Muscle of back (tissue), 3 donors: ENCODE measurements at regions not wholly inside any gene's neighbourhood (a gene's known extent, or its start where the extent isn't known, plus 50 kb on each side); places are given as distances from the start of the nearest gene placed in this dataset.

Experiments
- DNase-seq, 3 donors: peaks; one replicate each; pipeline versions ENCODE4 v3.0.0 to v3.0.0-alpha.2; 2013

DNA sequence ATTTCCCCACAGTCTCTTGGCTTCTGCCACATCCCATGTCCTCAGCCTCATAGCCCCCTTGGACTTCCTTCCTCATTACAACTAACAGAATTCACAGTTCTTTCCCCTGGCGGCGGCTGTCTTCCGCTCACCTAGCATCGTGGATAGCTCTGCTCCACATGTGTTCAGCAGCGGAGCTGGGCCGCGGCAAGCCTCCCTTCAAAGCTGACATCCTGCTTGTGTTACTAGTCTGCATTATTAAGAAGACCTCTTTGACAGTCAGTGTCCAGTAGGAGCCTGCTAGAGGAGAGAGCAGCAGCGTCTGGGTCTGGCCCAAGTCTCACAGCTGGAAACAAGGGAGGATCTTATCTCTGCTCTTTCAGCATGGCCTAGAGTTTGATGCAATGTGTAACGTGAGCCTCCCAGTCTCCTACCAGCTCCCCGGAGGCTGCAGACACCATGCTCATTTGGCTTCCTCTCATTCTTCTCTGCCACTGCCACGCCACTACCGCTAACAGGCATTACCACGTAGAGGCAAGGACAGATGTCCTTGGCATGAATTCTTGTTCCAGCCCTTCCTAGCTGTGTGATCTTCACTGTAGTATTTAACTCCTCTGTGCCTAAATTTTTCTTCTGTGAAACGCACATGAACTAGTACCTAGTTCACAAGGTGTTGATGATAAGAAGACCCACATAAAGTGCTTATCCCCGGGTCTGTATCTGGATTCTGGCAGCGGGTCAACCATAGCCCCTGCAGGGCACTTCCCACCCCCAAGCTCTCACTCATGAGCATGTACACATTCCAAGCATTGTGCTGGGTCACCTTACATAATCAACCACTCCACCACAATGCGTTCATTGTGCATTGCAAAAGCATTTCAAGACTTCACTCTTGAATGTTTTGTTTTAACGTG lies 107.1 kb upstream of the BACH2 start:
- DNase-seq = peak; percentile 42 to 83 (median 56)

DNA sequence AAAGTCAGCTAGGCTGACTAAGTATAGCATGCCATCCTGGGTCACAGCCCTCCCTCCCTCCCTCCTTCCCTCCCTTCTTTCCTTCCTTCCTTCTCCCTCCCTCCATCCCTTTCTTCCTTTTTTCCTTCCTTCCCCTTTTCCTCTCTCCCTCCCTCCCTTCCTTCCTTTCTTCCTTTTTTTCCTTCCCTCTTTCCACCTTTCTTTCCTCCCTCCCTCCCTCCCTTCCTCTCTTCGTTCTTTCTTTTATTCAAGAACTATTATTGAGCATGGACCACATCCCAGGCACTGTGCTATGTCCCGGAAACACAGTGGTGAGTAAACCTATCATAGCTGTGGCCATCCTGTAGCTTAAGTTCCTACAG lies 106.2 kb upstream of the BACH2 start:
- no peak for DNase-seq

DNA sequence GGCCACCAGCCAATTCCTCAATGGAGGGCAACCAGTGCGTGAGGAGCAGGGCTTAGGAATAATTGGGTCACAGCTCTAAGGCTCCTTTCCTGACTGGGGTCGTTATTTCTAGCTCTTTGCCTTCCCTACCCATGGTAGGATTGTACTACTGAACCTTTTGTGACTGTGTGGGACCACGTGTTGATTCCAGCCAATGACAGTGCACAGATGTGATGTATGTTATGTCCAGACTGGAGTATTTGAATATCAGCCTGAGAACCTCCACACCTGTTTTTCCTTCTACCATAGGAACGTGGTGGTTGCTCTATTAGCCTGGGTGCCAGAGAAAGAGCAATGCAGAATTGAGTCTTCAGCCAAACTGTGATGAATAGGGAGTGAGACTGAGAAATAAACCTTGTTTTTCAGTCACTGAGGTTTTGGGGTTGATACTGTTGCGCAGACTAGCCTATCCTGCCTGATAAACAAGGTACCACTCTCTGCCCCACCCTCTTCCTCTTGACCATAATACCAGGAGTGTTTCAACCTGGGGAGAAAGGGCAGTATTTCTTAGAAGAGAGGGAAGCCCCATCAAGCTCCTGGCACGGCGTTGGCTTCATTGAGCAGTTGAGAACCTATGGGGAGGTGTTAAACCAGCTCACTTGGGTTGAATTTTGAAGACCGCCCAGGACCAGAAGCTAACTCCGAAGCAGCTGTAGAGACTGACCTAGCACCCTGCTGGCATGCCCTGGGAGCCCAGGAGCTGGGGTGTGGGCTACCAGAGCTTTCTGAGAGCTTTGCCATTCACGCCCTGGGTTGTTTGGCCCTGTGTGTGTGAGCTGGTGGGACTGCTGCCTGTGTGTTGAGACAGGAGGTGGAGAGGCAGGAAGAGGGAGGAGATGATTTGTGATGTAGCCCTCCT lies 105.5 kb upstream of the BACH2 start:
- no peak for DNase-seq

DNA sequence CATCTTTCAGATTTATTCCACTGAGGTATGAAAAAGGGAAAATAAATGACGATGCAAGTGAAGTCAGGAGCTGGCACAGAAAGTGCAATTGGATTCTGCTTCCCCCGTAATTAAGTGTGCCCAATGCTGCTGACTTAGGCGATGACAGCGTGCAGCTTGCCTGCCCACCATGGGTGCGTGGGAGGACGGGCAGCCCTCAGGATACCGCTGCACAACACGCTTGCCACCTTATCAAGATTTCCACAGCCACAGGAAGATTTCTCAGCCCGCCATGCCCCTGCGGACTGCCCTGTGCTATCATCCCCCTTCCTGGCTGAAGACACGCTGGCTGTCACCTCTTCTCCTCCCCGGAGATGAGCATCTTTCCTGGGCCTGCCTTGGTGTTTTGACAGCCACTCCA lies 103.3 kb upstream of the BACH2 start:
- no peak for DNase-seq

DNA sequence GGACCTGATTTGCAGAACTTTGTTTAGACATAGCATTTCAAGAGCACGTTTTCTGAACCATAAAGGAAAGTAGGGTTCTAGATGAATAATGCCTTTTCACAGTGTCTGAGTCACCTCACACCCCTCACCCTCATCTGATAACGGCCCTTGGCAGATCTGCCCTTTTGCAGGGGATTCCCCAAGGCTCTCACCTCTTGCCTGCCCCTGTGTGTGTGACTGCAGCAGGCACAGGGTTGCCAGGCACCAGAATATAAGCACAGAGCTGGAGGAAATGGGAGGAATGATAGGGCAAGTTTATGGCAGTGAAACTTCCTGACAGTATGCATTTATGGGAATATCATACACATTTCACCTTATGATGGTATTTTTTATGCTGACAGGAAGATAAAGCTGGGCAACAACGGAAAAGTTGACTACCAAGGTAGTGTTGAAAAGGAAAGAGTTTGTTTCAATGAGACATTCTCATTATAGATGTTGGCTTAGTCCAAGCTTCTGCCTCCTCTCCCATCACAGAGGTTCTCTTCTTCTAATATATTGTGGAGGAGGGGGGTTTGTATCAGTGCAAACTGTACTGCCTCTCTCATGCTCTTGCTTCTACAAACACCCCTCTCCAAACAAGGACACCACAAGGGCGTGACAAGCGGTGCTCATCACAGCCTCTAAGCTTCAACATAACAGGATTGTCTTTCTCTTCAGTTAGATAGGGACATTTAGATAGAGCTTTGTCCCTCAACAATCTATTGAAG lies 101.5 kb upstream of the BACH2 start:
- DNase-seq = no peak

DNA sequence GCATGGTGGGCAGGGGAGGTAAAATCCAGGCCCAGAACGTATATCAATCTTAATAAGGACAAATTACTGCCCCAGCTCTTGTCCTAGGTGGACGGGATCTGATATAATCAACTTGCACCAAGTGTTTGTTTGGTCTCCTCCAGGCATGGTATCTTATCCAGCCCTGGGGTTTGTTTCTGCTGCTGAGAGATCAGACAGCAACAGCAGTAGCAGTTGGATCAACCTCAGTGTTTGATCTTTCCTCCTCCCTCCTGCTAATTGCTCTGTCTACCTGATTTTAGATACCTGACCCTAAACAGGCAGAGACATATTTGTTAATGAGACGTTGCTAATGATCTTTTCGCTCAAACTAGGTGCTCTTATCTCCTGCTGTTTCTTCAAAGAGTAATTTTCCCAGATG lies 100.4 kb upstream of the BACH2 start:
- no peak for DNase-seq

DNA sequence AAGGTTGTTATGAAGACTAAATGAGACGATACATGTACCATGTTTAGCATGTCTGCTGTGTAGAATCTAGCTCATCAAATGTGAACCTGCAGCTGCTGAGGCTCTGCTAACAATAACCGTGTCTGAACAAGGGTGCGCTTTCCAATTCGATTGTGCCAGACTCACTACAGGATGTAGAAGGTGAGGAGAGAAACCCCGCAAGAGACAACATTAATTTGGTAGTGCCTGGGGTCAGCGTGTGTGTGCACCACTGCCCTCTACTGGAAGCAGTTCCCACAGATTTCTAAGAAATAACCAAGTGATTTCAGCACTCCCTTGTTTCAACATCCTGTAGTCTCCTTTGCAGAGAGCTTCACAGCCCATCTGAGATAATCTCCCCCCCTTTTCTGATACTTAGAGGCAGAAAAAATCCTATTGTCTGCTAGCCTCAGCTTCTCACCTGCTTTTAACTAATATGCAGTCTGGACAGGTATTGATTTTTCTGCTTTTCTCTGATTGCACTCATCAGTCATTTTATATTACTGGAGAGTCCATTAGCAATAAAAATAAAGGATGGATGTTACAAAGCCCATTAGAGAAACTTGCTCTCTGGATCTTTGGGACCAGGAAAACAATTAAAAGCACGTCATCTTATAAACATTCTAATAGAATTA lies 96.7 kb upstream of the BACH2 start:
- DNase-seq = peak; percentile 40 to 83 (median 74)

DNA sequence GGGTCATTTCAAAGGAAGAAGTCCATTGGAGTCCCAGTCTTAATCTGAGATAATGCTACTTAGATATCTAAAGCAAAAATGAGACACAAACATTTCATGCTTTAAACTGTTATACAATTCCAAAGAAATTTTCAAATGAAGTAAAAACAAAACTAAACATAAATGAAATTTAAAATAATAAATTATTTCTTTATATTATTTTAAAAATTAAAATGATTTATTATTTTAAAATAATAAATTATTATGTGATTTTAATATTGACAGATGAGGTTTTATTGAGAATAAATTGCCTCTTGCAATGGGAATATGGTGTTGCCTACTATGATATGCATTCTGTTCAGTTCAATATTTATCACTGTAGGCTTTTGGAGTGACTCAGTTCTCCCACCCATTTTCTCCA lies 93.7 kb upstream of the BACH2 start:
- DNase-seq = no peak

DNA sequence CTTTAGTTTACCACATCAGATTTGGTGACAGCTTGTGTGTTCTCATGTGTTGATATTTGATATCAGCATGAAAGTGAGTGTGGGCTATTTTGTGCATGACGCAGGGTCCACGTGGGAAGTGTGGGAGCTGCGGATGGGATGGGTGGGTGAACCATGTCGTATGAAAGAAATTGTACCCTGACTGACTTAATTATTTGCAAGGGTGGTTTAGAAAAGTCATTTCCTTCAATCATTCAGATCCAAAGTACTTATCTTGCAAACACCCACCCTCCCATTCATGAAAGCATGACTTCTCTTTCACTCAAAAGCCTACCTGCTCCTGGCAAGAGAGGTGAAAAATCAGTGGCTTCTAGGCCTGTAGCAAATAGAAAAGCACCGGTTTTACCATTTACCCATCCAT lies 91.8 kb upstream of the BACH2 start:
- DNase-seq = no peak

DNA sequence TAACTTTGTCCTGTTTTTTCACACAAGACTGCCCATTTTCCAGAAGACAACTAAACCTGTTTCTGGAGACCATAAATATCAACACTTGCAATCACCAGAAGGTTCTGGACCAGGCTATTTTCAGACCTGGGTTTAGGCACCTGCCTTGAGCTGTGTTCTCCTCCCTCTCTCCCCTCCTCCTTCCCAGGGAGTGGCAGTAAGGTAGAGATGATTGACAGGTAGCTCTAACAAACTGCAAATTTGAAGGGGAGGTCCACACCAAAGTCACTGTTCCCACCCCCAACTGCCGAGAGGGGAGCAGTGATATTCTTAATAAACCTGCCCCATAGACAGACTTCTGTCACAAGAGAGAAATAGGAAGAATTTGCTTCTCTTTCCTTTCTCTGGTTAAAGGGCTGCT lies 91.2 kb upstream of the BACH2 start:
- no peak for DNase-seq

DNA sequence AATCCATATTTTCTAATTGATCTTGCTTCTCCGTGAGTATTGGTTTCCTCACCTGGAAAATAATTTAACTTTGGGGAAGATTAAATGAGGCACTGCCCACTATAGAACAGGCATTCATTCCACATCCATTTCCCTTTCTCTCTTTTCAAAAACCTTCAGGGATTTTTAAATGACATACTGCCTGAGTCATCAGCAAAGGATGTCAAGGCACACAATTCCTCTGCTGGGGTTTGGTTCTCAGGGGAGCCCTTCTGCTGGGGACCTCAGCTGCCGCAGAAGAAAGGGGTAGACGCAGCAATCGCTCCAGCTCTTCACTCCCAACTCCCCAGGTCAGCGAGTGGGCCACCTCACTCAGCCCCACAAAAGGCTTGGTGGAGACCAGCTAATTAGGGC lies 90.7 kb upstream of the BACH2 start:
- no peak for DNase-seq

DNA sequence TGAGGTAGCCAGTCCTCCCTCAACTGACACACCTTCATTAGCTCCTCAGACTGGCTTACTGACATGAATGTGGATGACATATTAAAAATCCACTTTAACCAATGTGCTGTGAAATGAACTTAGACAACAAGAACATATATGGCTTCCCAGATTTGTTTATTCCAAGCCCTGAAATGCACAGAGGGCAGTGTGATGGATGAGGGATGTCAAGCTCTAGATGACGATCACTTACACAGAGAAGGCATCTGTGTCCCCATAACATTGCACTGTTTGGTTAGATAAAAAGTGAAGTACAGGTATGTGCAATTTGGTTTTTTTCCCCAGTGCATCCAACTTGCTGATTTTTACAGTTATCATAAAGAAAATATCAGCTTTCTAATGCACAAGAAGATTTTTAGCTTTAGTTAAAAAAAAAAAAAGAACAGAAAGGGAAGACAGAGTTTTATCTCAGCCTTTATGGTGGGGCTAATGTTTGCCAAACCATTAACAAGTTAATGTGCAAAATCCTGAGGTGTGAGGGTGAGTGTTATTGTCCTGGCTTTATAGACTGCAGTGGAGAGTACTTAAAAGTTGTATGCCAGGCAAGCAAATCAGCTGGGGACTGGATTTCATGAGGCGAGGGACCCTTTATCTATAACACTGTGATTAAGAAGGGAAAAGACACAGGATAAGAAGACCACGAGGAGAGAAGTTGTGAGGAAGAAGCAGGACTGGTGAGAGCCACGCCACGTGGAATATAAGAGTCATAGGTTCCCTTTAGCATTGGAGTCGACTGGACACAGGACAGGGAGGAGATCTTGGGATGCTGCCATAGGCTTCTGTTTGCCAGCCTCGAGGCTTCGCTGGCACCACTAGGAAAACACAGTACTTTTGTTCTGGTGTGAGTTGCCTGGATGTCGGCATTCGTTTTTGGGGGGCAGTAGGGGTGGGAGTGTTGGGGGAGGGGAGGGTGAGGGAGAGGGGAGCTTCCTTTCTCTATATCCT lies 90.0 kb upstream of the BACH2 start:
- DNase-seq = no peak

DNA sequence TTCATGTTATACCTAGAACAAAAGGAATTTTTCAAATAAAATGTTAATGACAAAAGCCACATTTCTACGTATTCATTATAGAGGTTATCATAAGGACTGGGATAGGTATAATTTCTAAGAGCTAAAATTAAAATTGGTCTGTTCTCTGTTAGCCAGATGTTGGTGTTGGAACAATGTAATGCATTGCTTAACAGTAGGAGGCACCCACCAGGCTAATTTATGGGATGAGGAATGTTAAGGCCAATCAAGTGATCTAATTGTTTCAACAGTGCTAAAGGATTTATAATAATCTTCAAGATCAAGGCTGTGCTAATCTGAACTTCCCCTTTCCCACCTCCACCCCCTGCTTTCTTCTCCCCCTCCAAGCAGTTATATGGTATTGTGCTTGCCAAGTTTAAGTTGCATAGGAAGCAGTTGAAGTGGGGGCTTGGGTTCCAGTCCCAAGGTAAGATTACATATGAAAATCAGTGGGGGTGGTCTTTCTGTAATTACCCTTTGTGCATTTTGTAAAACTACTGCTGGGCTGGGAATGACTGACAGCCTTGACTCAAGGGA lies 89.2 kb upstream of the BACH2 start:
- DNase-seq = no peak

DNA sequence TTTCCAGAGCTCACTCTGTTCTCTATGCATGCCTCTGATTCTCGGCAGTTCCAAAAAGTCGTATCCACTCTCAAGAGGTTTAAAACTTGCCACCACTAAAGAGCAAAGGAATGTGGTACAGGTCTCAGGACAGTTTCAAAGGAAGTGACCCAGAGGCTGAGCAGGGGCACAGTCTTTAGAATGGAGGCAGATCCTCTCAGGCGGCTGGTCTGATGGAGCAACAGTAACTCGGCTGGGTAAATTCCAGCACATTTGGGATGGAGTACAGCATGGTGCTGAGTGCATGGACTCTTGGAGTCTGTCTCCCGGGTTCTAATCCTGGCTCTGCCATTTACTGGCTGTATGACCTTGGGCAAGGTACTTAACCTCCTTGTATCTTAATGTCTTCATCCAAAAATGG lies 88.1 kb upstream of the BACH2 start:
- DNase-seq = no peak

DNA sequence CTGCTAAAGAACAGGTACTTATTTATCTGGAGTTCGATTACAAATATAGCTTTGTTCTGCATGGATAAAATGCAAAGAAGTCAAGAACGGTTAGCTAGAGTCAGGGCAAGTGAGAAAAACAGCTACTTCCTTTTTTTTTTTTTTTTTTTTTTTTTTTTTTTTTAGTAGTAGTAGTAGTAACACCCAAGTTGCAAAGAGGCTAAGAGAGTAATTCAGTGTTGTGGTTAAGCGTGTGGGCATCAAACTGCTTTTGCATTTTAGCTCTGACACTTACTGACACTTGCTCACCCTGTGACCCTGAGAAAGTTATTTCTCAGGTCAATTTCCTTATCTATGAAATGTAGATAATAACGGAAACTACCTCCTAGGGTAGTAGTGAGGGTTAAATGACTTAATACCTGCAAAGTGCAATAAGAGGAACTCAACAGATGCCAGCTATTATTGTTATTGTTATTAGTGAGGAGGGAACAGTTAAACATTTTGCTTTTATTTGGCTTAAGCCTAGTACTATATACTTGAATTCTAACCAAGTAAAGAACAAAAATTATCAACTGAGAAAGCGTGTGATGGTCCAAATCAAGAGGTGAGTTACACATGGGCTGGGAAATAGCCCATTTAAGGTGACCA lies 86.7 kb upstream of the BACH2 start:
- DNase-seq = no peak

DNA sequence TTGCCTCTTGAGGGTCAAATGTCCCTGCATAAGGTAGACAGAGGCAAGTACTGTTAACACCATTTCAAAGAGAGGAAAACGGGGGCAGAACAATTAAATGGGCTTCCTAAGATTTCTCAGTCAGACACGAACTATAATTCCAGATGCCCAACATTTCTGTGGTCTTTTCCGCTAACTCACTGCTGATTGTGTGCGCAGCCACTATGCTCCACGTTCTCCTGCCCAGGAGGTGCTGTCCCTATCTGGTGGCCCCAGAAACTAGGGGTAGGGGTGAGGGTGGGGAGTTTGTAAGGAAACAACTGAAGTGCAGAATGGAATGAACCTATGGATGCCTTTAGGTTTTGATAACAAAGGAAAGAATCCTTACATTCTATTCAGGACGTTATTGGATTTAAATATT lies 86.1 kb upstream of the BACH2 start:
- no peak for DNase-seq

DNA sequence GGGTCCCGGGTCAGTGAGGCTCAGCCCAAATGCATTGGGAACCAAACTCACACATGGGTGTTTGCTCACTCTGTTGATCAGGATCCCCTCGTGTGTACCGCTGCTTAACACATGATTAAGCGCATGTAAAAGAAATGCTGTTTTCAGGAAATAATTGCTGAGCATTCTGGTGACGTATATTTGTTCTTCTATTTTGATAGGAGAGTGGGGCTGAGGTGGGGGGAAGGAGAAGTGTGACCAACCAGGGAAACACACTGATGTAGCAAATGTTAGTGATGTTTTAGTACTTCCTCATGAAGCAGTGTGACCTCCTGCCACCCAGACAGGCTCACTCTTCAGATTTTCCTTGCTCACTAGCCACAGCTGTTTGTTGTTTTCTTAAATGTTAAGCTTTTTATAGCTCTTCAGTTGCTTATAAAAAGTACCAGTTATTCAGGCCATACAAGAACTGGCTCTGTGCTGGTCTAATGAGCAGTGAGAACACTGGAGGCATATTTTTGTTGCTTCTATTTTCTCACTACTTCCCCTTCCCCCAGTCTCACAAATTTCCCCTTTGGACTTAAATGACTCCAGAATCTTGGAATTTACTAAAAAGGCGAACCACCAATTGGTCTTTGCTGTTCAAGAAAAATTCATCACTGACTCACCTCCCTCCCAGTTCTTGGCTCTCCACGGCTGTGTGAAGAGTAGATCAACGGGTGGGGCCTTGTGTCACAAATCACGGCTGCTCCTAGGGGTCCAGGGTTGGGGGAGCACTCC lies 79.2 kb upstream of the BACH2 start:
- DNase-seq = peak; percentile 30 to 83 (median 51)

DNA sequence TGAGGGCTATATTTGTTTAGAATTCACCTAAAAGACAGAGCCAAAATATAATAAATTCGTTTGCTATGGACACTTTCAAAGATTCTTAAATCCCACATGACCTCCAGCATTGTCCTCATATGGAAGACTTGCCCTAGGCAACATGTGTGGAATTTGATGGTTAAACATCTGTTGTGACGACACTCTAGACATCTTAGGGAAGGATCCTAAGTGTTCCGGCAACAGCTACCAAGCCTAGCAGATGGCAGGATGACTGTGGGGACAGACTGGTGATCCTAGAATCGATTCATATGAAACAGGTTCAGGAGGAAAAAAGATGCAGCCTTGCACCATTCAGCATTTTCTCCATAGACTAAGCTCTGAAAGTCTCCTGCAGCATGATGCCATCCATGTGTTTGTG lies 77.6 kb upstream of the BACH2 start:
- no peak for DNase-seq

DNA sequence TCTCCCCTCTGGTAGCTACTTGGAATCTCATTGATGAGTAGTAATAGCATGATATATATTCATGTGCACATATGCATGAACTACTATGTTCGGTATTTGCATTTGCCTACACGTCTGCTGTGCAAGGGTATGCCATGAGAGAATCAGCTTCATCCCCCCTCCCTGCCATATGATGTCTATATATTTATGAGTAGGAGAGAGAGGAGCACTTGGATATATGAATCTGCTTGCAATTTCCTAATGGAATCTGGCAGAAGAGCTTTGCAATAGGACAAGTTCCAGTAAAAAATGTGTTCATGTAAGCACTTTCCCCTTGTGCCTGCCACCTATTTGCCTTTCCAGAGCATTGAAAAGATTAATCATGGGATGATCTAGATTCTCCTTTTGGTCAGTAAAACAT lies 76.2 kb upstream of the BACH2 start:
- peak in 1 of 3 donors; percentile 57 for DNase-seq
